Erythroblast (primary cell): ENCODE measurements at regions not wholly inside any gene's neighbourhood (a gene's known extent, or its start where the extent isn't known, plus 50 kb on each side); places are given as distances from the start of the nearest gene placed in this dataset.

ENCODE experiments used
- GATA1 ChIP-seq: IDR thresholded peaks from 2 replicates; pipeline ENCODE4 v1.6.1; 2011; ENCODE audit warnings: low read depth, mild to moderate bottlenecking, control low read depth, low read length, moderate library complexity
- POLR2A ChIP-seq: IDR thresholded peaks from 2 replicates; pipeline ENCODE4 v1.6.1; 2011; ENCODE audit warnings: mild to moderate bottlenecking, low read length

DNA sequence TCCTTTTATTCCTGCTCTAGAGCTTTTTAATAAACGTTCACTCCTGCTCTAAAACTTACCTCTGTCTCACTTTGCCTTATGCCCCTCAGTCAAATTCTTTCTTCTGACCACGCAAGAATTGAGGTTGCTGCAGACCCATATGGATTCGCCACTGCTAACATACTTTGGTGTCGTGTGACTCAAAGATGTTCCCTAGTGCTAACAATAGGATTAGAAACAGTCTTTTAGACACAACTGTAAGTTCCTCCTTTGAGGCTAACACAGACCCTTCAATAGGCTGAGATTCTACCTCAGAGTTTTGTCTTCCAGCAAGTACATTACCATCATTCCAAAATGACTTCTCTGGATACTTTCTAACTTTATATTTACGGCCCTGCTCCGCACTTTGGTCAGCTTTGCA lies 149.5 kb upstream of the COX10 start:
- no peak for TF ChIP-seq POLR2A
- no peak for TF ChIP-seq GATA1
